Spleen (tissue), 7 donors: ENCODE measurements at regions not wholly inside any gene's neighbourhood (a gene's known extent, or its start where the extent isn't known, plus 50 kb on each side); places are given as distances from the start of the nearest gene placed in this dataset.

ENCODE experiments used
- POLR2A ChIP-seq, 3 donors: fragments of 450-650 bp; IDR thresholded peaks; one replicate each; pipeline ENCODE4 v1.5.1; 2017; ENCODE audit warnings: antibody characterized with exemption in 3 of 3, mild to moderate bottlenecking in 1 of 3
- TF ChIP-seq, protein P1 (sequence below), 11 experiments: fragments of 200-600 bp in 7 of 11; fragments of 450-650 bp in 4 of 11; sonication (generic) in 4 of 11; IDR thresholded peaks in 8 of 11; conservative IDR thresholded peaks in 3 of 11; 1 replicate in 7 of 11; 2 replicates in 4 of 11; pipeline versions ENCODE4 v1.4.0 to v1.8.0; 2016 to 2021; ENCODE audit warnings: antibody characterized with exemption in 11 of 11, inconsistent platforms in 4 of 11, mild to moderate bottlenecking in 1 of 11
- donor health status: DM: no; HTN: no; CAD: no; lungs with moderate emphysema.
- donor health status: DM: no; HTN: no; CAD: no.
- donor health status: DM: no; HTN: no; CAD: no.

DNA sequence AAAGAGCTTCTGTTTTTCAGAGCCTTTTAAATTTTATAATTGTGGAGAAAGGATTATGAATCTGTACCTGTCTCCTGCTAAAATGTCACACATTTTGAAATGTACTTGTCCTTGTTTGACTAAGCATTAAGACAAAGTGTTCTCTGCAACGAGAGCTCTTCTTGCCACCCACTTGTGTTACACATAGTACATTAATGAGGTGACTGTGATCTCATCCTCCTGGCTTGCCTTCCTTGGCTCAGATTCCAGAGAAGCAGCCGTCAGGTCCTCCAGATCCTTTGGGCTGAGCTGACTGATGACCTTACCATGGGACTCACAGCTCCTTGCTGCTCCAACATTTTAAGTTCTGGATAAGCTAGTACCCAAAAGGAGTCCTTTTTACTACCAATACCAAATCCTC lies 81.4 kb downstream of the BBS10 start:
- TF ChIP-seq, protein P1, sequence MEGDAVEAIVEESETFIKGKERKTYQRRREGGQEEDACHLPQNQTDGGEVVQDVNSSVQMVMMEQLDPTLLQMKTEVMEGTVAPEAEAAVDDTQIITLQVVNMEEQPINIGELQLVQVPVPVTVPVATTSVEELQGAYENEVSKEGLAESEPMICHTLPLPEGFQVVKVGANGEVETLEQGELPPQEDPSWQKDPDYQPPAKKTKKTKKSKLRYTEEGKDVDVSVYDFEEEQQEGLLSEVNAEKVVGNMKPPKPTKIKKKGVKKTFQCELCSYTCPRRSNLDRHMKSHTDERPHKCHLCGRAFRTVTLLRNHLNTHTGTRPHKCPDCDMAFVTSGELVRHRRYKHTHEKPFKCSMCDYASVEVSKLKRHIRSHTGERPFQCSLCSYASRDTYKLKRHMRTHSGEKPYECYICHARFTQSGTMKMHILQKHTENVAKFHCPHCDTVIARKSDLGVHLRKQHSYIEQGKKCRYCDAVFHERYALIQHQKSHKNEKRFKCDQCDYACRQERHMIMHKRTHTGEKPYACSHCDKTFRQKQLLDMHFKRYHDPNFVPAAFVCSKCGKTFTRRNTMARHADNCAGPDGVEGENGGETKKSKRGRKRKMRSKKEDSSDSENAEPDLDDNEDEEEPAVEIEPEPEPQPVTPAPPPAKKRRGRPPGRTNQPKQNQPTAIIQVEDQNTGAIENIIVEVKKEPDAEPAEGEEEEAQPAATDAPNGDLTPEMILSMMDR (IDR thresholded peaks at IDR 0.05 in 8 of 11, conservative IDR thresholded peaks at IDR 0.05 in 3 of 11): no peak
- no peak for TF ChIP-seq POLR2A (IDR thresholded peaks at IDR 0.05)
